HG02571 (cell line): ENCODE measurements at regions not wholly inside any gene's neighbourhood (a gene's known extent, or its start where the extent isn't known, plus 50 kb on each side); places are given as distances from the start of the nearest gene placed in this dataset.

Experiments used
- ATAC-seq: cut with Tn5 transposase; IDR thresholded peaks from one replicate; pipeline ENCODE4 v1.9.1; 2021; ENCODE audit warnings: mild to moderate bottlenecking, moderate library complexity; ENCODE audit not compliant: unreplicated experiment

DNA sequence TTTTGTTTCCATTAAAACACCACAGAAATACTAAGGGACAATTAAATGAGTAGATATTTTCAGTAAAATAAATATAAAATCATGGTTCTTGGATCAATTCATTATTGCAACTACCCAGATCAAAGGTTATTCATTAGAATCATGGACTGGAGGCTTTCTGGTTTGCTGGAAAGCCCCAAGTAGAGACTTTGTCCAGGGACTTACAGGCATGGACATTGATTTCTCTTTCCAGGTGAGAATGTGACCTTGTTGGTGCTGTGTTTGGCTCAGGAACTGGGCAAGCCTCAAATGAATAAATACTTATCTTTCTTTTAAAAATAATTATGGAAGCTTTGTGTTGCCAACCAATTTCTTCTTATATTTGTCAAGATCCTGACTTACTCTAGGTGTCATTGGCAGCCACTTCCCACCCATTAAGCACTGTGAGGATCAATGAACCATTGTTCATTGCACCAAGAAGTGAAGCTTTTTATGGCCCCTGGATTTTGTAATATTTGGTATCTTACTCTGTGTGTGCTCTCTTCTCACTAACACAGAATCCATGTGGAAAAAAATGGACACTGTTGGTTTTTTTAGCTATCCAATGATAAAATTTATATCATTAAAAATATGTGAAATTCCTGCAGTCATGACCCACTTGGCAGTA lies 205.8 kb upstream of the NRXN1 start:
- ATAC-seq = no peak

DNA sequence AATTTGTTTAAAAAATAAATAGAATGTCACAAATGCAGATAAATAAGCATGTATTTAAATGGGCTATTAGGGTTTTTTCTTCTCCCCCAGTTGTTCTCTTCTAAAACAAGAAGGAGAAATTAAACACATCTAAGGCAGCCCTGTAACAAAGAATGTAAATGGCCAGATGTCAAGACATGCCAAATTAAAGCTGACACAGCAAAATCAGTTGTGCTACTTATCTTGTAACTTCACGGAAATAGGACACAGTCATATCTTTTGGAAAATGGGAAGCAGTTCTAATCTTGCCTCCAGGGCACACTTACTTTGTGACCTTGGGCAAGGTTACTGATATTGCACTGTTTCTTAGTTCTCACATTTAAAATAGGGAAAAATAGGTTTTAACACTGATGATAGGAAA lies 200.1 kb upstream of the NRXN1 start:
- no peak for ATAC-seq

- ATAC-seq = no peak
These were observed 199.1 kb upstream of the NRXN1 start for GRCh38 chr2:51231071-51231470.

DNA sequence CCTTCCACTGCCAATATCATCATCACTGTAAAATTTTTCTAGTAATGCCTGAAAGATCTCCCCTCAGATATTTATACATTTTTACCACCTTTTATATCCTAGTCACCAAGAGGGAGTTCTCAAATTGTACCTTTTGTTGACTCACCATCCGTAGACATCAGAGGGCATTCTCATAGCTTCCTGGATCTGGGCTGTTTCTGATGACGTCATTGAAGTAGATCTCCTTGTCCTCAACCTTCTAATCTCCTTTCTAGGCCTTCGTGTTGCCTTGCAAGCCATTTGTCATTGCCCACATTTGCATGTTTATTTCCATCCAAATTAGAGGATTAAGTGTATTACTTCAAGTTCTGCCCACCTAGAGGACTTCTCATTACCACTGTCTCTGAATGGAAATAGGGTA lies 193.4 kb upstream of the NRXN1 start:
- ATAC-seq = no peak

DNA sequence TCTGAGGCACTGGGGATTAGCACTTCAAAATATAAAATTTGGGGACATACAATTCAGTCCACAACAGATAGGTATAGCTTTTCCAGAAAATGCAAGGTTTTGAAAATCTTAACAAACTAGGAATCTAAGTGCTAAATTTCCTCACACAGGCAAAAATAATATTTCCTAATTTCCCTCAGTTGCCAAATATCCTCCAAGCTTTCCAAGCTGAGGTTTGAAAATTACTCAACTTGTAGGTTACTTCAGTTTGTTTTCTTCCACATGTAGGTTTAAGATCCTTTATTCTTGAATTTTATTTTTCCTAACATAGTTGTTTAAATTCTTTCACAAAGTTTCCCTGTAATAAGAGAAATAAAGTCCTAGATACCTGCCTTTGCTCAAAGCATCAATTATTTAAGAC lies 192.9 kb upstream of the NRXN1 start:
- no peak for ATAC-seq

DNA sequence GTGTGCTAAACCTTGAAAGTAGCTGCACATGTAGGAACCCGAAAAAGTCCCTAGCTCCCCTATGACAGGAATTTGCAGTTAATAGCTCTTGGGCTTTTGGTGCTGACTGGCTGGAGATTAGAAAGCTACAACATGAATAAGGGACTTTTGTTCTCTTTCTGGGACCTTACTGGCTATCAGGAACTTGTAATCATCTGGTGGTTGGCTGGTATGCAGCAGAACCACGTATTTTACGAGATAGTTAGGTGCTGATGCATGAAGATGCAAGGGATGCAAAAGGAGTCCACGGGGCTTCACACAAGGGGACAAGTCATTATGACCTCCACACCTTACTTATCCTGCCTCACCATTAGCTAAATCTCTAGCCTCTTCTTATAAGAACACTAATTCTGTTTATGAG lies 190.2 kb upstream of the NRXN1 start:
- ATAC-seq = no peak

DNA sequence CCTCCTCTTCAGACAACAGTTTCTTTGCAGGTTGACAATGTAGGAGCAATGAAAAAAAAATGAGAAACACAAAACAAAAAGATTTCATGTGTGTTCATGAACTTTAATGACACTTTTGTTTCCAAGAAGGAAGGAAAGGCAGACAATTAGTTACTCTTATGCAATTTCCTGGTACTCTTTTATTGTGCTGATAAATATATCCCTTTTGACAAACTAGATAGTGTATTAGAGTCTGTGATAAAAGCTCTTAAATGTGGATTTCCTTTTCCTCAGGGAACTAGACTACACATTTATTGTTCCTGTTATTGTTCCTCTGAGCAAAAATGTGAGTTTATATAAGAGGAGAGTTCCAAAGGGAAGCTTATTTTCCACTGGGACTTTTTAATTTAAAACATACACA lies 188.7 kb upstream of the NRXN1 start:
- ATAC-seq = no peak

GRCh38 chr2:51220080-51220479 lies 188.1 kb upstream of the NRXN1 start:
- no peak for ATAC-seq

GRCh38 chr2:51219468-51219867 lies 187.5 kb upstream of the NRXN1 start:
- ATAC-seq = no peak

- ATAC-seq = no peak
These were observed 186.1 kb upstream of the NRXN1 start for GRCh38 chr2:51218047-51218446.

DNA sequence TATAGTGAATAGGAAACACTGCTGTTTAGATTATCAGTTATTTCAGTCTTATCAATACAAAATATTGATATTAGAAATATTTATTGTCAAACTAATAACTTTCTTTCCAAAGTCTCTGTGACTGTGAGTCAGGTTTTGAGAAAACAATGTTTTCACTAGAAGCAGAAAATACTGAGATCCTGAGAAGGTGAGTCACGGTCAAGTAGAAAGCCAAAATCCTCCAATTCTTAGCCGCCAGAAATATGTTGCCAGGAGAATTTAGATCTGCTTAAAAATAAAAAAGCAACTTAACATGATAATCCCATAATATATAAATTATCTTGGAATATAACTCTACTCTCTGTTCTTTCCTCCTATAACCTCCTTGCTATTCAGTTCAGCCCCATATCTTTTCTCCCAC lies 181.9 kb upstream of the NRXN1 start:
- ATAC-seq = no peak

- ATAC-seq = no peak
These were observed 180.4 kb upstream of the NRXN1 start for GRCh38 chr2:51212374-51212773.

DNA sequence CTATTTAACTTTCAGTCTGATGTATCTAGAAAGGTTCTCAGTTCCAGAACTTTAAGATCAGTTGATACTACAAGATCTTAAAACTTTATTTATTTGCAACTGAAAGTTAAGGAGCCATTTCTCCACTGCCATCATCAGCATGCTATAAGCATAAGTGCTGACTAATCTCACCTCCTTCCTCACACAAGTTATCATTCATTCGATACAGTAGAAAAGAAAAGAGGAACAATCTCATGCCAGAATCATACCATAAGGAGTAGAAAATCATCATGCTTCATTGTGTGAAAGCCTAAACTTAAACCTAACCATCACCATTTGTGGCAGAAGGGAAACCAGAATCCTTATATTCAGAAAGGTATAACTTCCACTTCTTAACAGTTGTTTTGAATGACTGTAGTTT lies 176.6 kb upstream of the NRXN1 start:
- ATAC-seq = no peak

- no peak for ATAC-seq
These were observed 169.4 kb upstream of the NRXN1 start for GRCh38 chr2:51201295-51201694.

GRCh38 chr2:51194656-51195055 lies 162.7 kb upstream of the NRXN1 start:
- ATAC-seq = no peak

DNA sequence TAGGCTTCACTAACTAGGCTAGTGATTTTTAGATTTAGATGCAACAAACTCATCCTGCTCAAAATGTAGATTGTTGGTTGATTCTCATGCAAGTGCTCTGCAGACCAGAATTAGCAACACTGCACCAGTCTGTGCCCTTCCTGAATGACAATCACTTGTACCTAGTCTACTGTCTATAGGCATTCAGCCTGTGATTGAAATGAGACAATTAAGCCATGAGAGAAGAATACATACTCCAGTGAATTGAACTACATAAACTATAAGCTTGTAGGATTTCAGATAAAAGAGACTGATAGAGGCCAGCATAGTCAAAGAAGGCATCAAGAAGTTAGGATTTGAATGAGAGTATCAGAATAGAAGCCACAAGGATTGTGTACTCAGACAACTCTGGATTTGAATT lies 138.3 kb upstream of the NRXN1 start:
- ATAC-seq = no peak

- ATAC-seq = no peak
These were observed 133.8 kb upstream of the NRXN1 start for GRCh38 chr2:51165534-51166260.

DNA sequence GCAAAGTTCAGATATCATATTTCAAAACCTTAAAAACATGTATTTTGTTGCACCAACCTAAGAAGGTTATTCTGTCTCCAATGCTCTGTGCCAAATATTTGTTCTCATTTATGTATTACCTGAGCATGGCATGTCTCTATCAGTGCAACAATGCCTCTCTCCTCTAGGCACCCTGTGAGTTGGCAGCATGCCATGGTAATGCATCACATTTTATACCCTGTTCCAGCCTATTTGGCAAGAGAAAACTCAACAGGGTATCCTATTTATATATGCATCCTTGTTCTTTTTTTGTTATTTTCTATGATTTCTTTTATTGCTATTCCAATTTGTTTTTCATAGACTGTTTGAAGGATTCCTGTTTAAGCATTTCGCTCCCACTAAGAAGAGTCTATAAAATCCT lies 126.3 kb upstream of the NRXN1 start:
- ATAC-seq = no peak

DNA sequence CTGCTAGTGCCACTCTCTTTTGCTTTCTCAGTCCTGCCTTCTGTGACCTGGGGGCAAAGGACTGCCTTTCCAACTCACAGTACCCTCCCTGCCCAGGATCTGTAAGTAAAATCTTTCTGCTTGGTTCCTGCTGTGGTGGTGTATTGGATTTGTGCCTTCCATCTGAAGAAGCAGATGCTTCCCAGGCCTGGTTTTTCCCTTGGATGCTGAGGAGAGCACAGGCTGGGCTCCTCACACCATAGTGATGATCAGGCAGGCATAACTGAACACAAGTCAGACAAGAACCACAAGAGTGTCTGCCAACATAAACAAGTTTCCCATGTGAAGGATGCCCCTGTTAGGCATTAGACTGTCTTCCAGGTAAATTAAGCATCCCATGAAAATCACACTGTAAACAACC lies 121.3 kb upstream of the NRXN1 start:
- no peak for ATAC-seq

- no peak for ATAC-seq
These were observed 119.7 kb upstream of the NRXN1 start for GRCh38 chr2:51151490-51152140.

DNA sequence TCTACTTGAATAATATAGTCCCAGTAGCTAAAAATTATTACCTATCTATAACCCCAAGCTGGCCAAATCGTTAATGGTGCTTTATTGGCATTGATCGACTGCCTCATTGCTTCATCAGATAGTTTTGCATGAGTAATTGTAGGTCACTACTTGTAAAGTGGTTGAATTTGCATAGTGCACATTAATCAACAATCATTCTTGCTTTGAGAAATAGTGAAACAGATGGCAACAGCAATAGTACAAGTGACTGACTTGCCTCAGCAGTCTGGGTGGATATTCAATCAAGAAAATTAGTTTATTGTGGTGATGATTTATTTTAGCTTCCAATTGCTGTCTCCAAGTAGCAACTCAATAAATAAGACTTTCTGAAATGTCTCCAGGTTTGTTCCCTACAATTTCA lies 117.8 kb upstream of the NRXN1 start:
- ATAC-seq = no peak

DNA sequence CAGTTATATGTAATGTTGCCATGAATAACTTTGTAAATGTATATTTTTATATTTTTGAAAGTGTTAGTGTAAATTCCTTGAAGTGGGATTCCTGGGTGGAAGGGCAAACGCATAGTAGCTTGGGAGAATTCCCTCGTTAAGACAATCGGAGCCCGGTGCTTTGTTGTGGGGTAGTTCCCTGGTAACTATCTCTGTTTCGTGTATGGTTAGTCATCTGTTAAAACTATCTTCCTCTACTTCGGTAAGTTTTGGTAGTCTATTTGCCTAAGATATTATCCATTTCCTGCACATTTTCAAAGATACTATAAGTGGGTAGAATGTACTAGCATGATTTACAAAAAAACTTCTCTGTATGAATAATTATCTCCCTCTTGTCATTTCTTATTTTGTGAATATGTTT lies 113.8 kb upstream of the NRXN1 start:
- no peak for ATAC-seq
